GM10248 (cell line): ENCODE measurements at regions not wholly inside any gene's neighbourhood (a gene's known extent, or its start where the extent isn't known, plus 50 kb on each side); places are given as distances from the start of the nearest gene placed in this dataset.

Experiments
- CTCF ChIA-PET: fragments of 300-600 bp; sonication (Branson Sonifier 250); formaldehyde crosslinking; extraction: SDS; loops from one replicate; lab custom pipeline; 2021; ENCODE audit warnings: antibody characterized with exemption; lab: Yijun Ruan, JAX
- POLR2A ChIA-PET: fragments of 350-650 bp; sonication (Branson Sonifier 250); formaldehyde crosslinking; extraction: SDS; loops from one replicate; lab custom pipeline; 2020; ENCODE audit warnings: antibody characterized with exemption; lab: Yijun Ruan, JAX
- DNase-seq: peaks from one replicate; pipeline ENCODE4 v3.0.0; 2012; ENCODE audit errors: extremely low spot score
- CTCF ChIP-seq: IDR thresholded peaks from 2 replicates; pipeline ENCODE4 v1.5.1; 2012; ENCODE audit warnings: mild to moderate bottlenecking, low read depth; ENCODE audit errors: extremely low read depth, missing control alignments, control extremely low read depth

- ChIA-PET CTCF (no interaction called here), POLR2A (no interaction called here)
- no peak for DNase-seq
- TF ChIP-seq CTCF, result no peak
These were observed 399.3 kb upstream of the TRPC7 start for GRCh38 chr5:136764601-136765000.

- POLR2A ChIA-PET, result no interaction called here
- TF ChIP-seq CTCF, result no peak
- DNase-seq, result no peak
- CTCF ChIA-PET, result no interaction called here
These were observed 398.2 kb upstream of the TRPC7 start for GRCh38 chr5:136763548-136763947.

GRCh38 chr5:136754216-136754615, 388.9 kb upstream of the TRPC7 start:
- ChIA-PET POLR2A (no interaction called here), CTCF (interaction anchor here (0.7 kb wide), 1 partner anchor 15 kb away, joined by 3 read pairs; no protein-coding TSS in a partner anchor)
- DNase-seq, result no peak
- no peak for TF ChIP-seq CTCF

- TF ChIP-seq CTCF, result no peak
- POLR2A ChIA-PET, result no interaction called here
- DNase-seq, result no peak
- CTCF ChIA-PET, result interaction anchor here (1.0 kb wide), 1 partner anchor 11 kb away, joined by 3 read pairs; no protein-coding TSS in a partner anchor
These were observed 385.0 kb upstream of the TRPC7 start for GRCh38 chr5:136750224-136750862.

- DNase-seq, result no peak
- CTCF ChIA-PET, result no interaction called here
- POLR2A ChIA-PET, result no interaction called here
- no peak for TF ChIP-seq CTCF
These were observed 383.7 kb upstream of the TRPC7 start for GRCh38 chr5:136749016-136749415.

- DNase-seq, result no peak
- ChIA-PET POLR2A (no interaction called here), CTCF (no interaction called here)
- no peak for TF ChIP-seq CTCF
These were observed 377.7 kb upstream of the TRPC7 start for GRCh38 chr5:136743052-136743451.
